T-helper 2 cell treated with Interferon-gamma antibody and Interleukin-4, amounts not matched to agents 5 μg/mL and 100 μg/mL, for 36 hours (primary cell): ENCODE measurements at regions not wholly inside any gene's neighbourhood (a gene's known extent, or its start where the extent isn't known, plus 50 kb on each side); places are given as distances from the start of the nearest gene placed in this dataset.
"Not testable (repeated sequence)": the region's sequence is repeated elsewhere in the genome, so short reads cannot be mapped to it uniquely, and the experiment has no call there.

Experiments
- DNase-seq: peaks from one replicate; pipeline ENCODE4 v3.0.0; 2021; ENCODE audit warnings: low spot score
- H3K27ac Mint-ChIP-seq: one replicate; pipeline ENCODE4 v1.8.0; 2021; ENCODE audit warnings: mild to moderate bottlenecking, mixed read lengths
- H3K27me3 Mint-ChIP-seq: one replicate; pipeline ENCODE4 v1.8.0; 2021; ENCODE audit warnings: low read depth, mixed read lengths
- H3K36me3 Mint-ChIP-seq: one replicate; pipeline ENCODE4 v1.8.0; 2021; ENCODE audit warnings: low read depth, mixed read lengths
- H3K4me1 Mint-ChIP-seq: one replicate; pipeline ENCODE4 v1.8.0; 2021; ENCODE audit warnings: low read depth, mixed read lengths
- H3K4me3 Mint-ChIP-seq: one replicate; pipeline ENCODE4 v1.8.0; 2022; ENCODE audit warnings: mild to moderate bottlenecking, moderate library complexity, mixed read lengths
- H3K9me3 Mint-ChIP-seq: one replicate; pipeline ENCODE4 v1.8.0; 2021; ENCODE audit warnings: mixed read lengths

GRCh38 chr14:89708982-89709625, 245.4 kb downstream of the EFCAB11 start:
- Mint-ChIP-seq H3K27ac (no peak overlapping the region), H3K27me3 (no peaks in the 10 kb centered on the region), H3K9me3 (peaks cover 28% of the 10 kb centered on the region), H3K4me1 (peaks cover 4% of the 10 kb centered on the region), H3K36me3 (peaks cover 18% of the 10 kb centered on the region), H3K4me3 (no peak overlapping the region)
- no peak for DNase-seq

- no peak overlapping the region for H3K27ac Mint-ChIP-seq
- H3K4me3 Mint-ChIP-seq, result no peak overlapping the region
- peaks cover 21% of the 10 kb centered on the region for H3K4me1 Mint-ChIP-seq
- H3K9me3 Mint-ChIP-seq, result peaks cover 20% of the 10 kb centered on the region
- peaks cover 13% of the 10 kb centered on the region for H3K36me3 Mint-ChIP-seq
- no peak for DNase-seq
- H3K27me3 Mint-ChIP-seq, result no peaks in the 10 kb centered on the region
Observed at GRCh38 chr14:89707086-89707485, 247.4 kb downstream of the EFCAB11 start.

GRCh38 chr14:89702876-89703200, 251.7 kb downstream of the EFCAB11 start:
- no peaks in the 10 kb centered on the region for H3K27me3 Mint-ChIP-seq
- no peak overlapping the region for H3K4me3 Mint-ChIP-seq
- H3K9me3 Mint-ChIP-seq, result peaks cover 18% of the 10 kb centered on the region
- H3K4me1 Mint-ChIP-seq, result peaks cover 26% of the 10 kb centered on the region
- H3K36me3 Mint-ChIP-seq, result peaks cover 7% of the 10 kb centered on the region
- no peak for DNase-seq
- H3K27ac Mint-ChIP-seq, result no peak overlapping the region

GRCh38 chr14:89702073-89702875, 252.3 kb downstream of the EFCAB11 start:
- Mint-ChIP-seq H3K27me3 (no peaks in the 10 kb centered on the region), H3K4me3 (peak overlapping the region; percentile 69), H3K9me3 (peaks cover 24% of the 10 kb centered on the region), H3K36me3 (peaks cover 13% of the 10 kb centered on the region), H3K4me1 (peaks cover 30% of the 10 kb centered on the region), H3K27ac (peak overlapping the region; percentile 63)
- DNase-seq, result no peak

GRCh38 chr14:89701211-89702043, 253.1 kb downstream of the EFCAB11 start:
- H3K27ac Mint-ChIP-seq, result peak overlapping the region; percentile 71
- H3K4me1 Mint-ChIP-seq, result peaks cover 32% of the 10 kb centered on the region
- peaks cover 31% of the 10 kb centered on the region for H3K9me3 Mint-ChIP-seq
- H3K4me3 Mint-ChIP-seq, result peak overlapping the region; percentile 75
- peak; percentile 82 for DNase-seq
- H3K27me3 Mint-ChIP-seq, result no peaks in the 10 kb centered on the region
- peaks cover 17% of the 10 kb centered on the region for H3K36me3 Mint-ChIP-seq

GRCh38 chr14:89700801-89701200, 253.7 kb downstream of the EFCAB11 start:
- no peaks in the 10 kb centered on the region for H3K27me3 Mint-ChIP-seq
- peaks cover 32% of the 10 kb centered on the region for H3K4me1 Mint-ChIP-seq
- H3K36me3 Mint-ChIP-seq, result peaks cover 17% of the 10 kb centered on the region
- H3K9me3 Mint-ChIP-seq, result peaks cover 31% of the 10 kb centered on the region
- peak overlapping the region; percentile 75 for H3K4me3 Mint-ChIP-seq
- H3K27ac Mint-ChIP-seq, result no peak overlapping the region
- no peak for DNase-seq

GRCh38 chr14:89699071-89699470, 255.5 kb downstream of the EFCAB11 start:
- Mint-ChIP-seq H3K27ac (no peak overlapping the region), H3K4me3 (no peak overlapping the region), H3K9me3 (peaks cover 31% of the 10 kb centered on the region), H3K36me3 (peaks cover 17% of the 10 kb centered on the region), H3K4me1 (peaks cover 32% of the 10 kb centered on the region), H3K27me3 (no peaks in the 10 kb centered on the region)
- no peak for DNase-seq

- DNase-seq, result peak; percentile 22
- no peak overlapping the region for H3K4me3 Mint-ChIP-seq
Observed at GRCh38 chr14:89697281-89698060, 257.1 kb downstream of the EFCAB11 start.

GRCh38 chr14:89695846-89696245, 258.7 kb downstream of the EFCAB11 start:
- H3K36me3 Mint-ChIP-seq, result peaks cover 14% of the 10 kb centered on the region
- no peak for DNase-seq
- no peak overlapping the region for H3K4me3 Mint-ChIP-seq
- no peak overlapping the region for H3K27ac Mint-ChIP-seq
- H3K27me3 Mint-ChIP-seq, result no peaks in the 10 kb centered on the region
- H3K4me1 Mint-ChIP-seq, result peaks cover 11% of the 10 kb centered on the region
- H3K9me3 Mint-ChIP-seq, result peaks cover 21% of the 10 kb centered on the region

More at GRCh38 chr14:89697281-89698060, 257.1 kb downstream of the EFCAB11 start:
- peaks cover 21% of the 10 kb centered on the region for H3K9me3 Mint-ChIP-seq
- H3K27me3 Mint-ChIP-seq, result no peaks in the 10 kb centered on the region
- peaks cover 14% of the 10 kb centered on the region for H3K36me3 Mint-ChIP-seq
- H3K27ac Mint-ChIP-seq, result no peak overlapping the region
- H3K4me1 Mint-ChIP-seq, result peaks cover 18% of the 10 kb centered on the region

- DNase-seq, result no peak
- peaks cover 3% of the 10 kb centered on the region for H3K36me3 Mint-ChIP-seq
- H3K9me3 Mint-ChIP-seq, result peaks cover 26% of the 10 kb centered on the region
- peaks cover 3% of the 10 kb centered on the region for H3K4me1 Mint-ChIP-seq
- no peak overlapping the region for H3K27ac Mint-ChIP-seq
- no peaks in the 10 kb centered on the region for H3K27me3 Mint-ChIP-seq
- no peak overlapping the region for H3K4me3 Mint-ChIP-seq
Observed at GRCh38 chr14:89690139-89690538, 264.4 kb downstream of the EFCAB11 start.

GRCh38 chr14:89689711-89690110, 264.8 kb downstream of the EFCAB11 start:
- H3K9me3 Mint-ChIP-seq, result peaks cover 31% of the 10 kb centered on the region
- H3K36me3 Mint-ChIP-seq, H3K4me1 Mint-ChIP-seq, H3K27ac Mint-ChIP-seq, H3K4me3 Mint-ChIP-seq, DNase-seq, H3K27me3 Mint-ChIP-seq: not testable (repeated sequence)

- Mint-ChIP-seq H3K27me3 (no peaks in the 10 kb centered on the region), H3K4me1 (peaks cover 5% of the 10 kb centered on the region), H3K36me3 (peaks cover 5% of the 10 kb centered on the region), H3K9me3 (peaks cover 37% of the 10 kb centered on the region), H3K4me3 (no peak overlapping the region), H3K27ac (no peak overlapping the region)
- no peak for DNase-seq
Observed at GRCh38 chr14:89688507-89689211, 265.9 kb downstream of the EFCAB11 start.

- H3K4me3 Mint-ChIP-seq, H3K36me3 Mint-ChIP-seq: not testable (repeated sequence)
Observed at GRCh38 chr14:89687129-89687528, 267.4 kb downstream of the EFCAB11 start.

More at GRCh38 chr14:89687129-89687528, 267.4 kb downstream of the EFCAB11 start:
- H3K27me3 Mint-ChIP-seq, DNase-seq, H3K27ac Mint-ChIP-seq: not testable (repeated sequence)
- Mint-ChIP-seq H3K9me3 (peaks cover 43% of the 10 kb centered on the region), H3K4me1 (peaks cover 11% of the 10 kb centered on the region)
